WTC11 (cell line): ENCODE measurements at regions not wholly inside any gene's neighbourhood (a gene's known extent, or its start where the extent isn't known, plus 50 kb on each side); places are given as distances from the start of the nearest gene placed in this dataset.

Experiments
- ATF1 ChIP-seq: sonication (generic); formaldehyde crosslinking; IDR thresholded peaks from 2 replicates; pipeline ENCODE4 v1.8.1; 2023; ENCODE audit warnings: mild to moderate bottlenecking, moderate library complexity, missing genetic modification reagents
- CBFB ChIP-seq: sonication (generic); formaldehyde crosslinking; IDR thresholded peaks from 2 replicates; pipeline ENCODE4 v1.8.1; 2022; ENCODE audit warnings: mild to moderate bottlenecking, low read depth, missing genetic modification reagents
- E2F5 ChIP-seq: sonication (generic); formaldehyde crosslinking; IDR thresholded peaks from 2 replicates; pipeline ENCODE4 v1.8.1; 2022; ENCODE audit warnings: mild to moderate bottlenecking, moderate library complexity, missing genetic modification reagents
- NFYB ChIP-seq: sonication (generic); formaldehyde crosslinking; conservative IDR thresholded peaks from 2 replicates; pipeline ENCODE4 v1.8.0; 2022; ENCODE audit warnings: low read depth, missing genetic modification reagents
- NR3C1 ChIP-seq: sonication (generic); formaldehyde crosslinking; conservative IDR thresholded peaks from 2 replicates; pipeline ENCODE4 v1.8.1; 2023; ENCODE audit warnings: low read depth, mild to moderate bottlenecking, missing genetic modification reagents
- PREB ChIP-seq: sonication (generic); formaldehyde crosslinking; IDR thresholded peaks from 2 replicates; pipeline ENCODE4 v1.8.1; 2022; ENCODE audit warnings: mild to moderate bottlenecking, missing genetic modification reagents, moderate library complexity, borderline replicate concordance
- ZNF396 ChIP-seq: fragments of 250-450 bp; sonication (Bioruptor Pico); IDR thresholded peaks from 2 replicates; pipeline ENCODE4 v1.8.0; 2021; ENCODE audit warnings: mild to moderate bottlenecking, moderate library complexity, borderline replicate concordance
- TF ChIP-seq, protein P1 (sequence below): fragments of 200-600 bp; IDR thresholded peaks from 2 replicates; pipeline ENCODE4 v1.8.0; 2022; ENCODE audit warnings: antibody characterized with exemption
- TF ChIP-seq, protein P2 (sequence below): sonication (generic); formaldehyde crosslinking; IDR thresholded peaks from 2 replicates; pipeline ENCODE4 v1.8.0; 2023; ENCODE audit warnings: missing genetic modification reagents

- TF ChIP-seq, protein P1, sequence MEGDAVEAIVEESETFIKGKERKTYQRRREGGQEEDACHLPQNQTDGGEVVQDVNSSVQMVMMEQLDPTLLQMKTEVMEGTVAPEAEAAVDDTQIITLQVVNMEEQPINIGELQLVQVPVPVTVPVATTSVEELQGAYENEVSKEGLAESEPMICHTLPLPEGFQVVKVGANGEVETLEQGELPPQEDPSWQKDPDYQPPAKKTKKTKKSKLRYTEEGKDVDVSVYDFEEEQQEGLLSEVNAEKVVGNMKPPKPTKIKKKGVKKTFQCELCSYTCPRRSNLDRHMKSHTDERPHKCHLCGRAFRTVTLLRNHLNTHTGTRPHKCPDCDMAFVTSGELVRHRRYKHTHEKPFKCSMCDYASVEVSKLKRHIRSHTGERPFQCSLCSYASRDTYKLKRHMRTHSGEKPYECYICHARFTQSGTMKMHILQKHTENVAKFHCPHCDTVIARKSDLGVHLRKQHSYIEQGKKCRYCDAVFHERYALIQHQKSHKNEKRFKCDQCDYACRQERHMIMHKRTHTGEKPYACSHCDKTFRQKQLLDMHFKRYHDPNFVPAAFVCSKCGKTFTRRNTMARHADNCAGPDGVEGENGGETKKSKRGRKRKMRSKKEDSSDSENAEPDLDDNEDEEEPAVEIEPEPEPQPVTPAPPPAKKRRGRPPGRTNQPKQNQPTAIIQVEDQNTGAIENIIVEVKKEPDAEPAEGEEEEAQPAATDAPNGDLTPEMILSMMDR = no peak
- TF ChIP-seq NR3C1 (CRISPR knock-in tag) (no peak), ATF1 (no peak), PREB (no peak), E2F5 (CRISPR knock-in tag) (no peak), NFYB (CRISPR knock-in tag) (no peak), ZNF396 (CRISPR knock-in tag) (no peak), CBFB (CRISPR knock-in tag) (no peak)
- TF ChIP-seq, protein P2, sequence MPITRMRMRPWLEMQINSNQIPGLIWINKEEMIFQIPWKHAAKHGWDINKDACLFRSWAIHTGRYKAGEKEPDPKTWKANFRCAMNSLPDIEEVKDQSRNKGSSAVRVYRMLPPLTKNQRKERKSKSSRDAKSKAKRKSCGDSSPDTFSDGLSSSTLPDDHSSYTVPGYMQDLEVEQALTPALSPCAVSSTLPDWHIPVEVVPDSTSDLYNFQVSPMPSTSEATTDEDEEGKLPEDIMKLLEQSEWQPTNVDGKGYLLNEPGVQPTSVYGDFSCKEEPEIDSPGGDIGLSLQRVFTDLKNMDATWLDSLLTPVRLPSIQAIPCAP (CRISPR knock-in tag) = no peak
Observed at GRCh38 chr1:194931166-194931565, 1677.1 kb downstream of the KCNT2 start.
